ENCODE measurements at regions not wholly inside any gene's neighbourhood (a gene's known extent, or its start where the extent isn't known, plus 50 kb on each side); places are given as distances from the start of the nearest gene placed in this dataset.

DNA sequence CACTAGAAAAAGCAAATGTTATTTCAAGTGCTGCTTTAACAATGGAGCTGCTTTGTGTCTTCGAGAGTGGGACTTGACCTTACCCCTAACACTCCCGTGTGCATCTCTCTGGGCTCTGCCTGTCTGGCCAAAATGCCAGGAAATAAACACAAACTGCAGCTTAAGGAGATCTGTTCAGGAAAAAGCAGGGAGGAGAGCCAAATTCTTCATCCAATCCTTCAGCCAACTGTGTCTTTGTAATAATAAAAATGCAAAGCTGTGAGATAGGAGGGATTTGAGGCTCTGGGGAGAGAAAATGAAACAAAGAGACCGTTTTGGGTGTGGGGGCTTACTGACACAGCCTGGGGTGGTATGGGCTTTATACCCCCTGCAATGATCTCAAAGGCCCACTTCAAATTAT is 85.8 kb upstream of the WSCD2 start:
- no peak for DNase-seq

DNA sequence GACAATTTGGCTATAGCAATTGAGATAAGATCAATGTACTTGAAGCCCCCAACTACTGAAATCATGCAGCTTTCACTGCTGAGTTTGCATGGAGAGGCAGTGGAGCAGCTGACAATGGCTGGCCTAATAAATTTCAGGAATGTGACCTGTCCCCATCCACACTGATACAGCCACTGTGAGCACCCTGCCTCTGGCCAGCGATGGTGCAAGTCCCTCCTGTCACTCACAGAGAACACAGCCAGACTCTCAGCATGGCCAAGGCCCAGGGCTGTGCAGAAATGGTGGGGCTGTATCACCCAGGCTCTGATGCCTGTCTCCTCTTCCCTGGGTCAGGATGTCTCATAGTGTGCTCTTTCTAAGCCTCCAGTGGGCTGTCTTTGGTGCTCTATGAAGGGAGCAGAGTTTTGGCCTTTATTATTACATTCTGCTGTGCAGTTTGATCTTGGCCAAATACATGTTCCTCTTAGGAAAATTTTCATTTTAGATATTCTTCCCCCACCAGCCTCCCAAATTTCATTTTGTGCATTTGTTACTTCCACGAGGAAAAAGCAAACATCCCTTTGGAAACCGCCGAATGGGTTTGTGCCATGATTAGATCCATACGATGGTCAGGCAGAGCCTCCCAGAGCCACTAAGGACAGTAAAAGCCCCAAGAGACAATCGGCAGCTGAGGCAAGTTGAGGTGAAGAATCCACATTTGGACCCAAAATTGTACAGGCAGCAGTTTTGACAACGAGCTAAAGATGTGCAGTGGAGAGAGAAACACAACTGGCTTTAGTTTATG is 85.1 kb upstream of the WSCD2 start:
- DNase-seq = no peak

DNA sequence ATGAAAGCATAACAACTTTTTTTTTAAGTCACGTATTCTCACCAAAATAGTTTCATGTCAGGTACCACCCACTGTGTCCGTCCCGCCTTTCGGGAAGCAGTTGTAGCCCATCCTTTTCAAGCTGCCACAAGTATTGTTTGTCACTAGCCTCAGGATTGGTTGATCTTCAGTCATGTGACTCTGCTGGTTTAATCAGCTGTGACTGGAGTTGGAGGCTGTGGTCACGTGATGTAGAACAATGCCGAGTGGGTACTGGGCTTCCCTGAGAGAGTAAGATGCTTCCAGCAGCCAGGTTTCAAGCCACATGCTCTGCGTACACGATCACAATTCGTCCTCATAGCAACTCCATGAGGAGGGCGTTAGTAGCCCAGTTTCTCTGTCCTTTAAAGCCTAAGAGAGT is 83.0 kb upstream of the WSCD2 start:
- peak in 1 of 2 experiments; percentile 12 for DNase-seq

DNA sequence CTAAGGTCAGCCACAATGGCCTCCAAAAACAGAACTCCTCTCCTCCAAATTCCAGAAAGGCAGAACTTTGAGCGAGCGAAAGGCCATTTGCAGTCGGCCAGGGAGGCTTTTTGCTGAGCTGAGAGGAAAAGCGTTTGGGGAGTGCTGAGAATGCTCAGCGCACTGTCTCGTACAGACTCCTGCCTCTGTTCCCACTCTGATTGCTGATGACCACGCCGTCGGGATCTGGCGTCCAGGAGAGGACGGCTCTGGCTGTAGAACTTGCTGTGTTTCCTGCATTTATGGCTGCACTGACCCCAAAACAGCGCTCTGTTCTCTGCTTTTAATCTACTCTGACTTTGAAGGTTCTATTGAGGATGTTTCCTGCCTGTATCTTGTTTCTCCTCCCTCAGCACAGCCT is 82.4 kb upstream of the WSCD2 start:
- no peak for DNase-seq

DNA sequence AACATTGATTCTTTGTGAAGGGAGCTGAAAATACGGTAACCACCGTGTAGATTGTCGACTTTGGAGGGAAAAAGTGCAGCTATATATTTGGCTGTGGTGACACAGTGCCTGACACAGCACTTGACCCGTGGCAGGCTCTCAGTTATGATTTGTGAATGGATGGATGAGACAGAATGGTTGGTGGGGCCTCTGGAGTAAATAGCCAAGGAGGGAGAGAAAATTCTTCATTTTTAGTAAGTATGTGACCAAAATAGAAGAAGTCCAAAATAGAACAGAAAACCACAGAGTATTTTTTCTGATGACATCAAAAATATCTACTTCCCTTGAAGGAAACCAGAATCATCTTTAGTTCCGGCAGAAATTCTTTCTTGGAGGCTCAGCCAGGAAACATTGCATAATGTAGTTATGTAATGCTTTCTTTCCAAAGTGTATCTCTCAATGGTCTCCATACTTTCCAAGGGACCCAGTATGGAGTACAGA is 82.0 kb upstream of the WSCD2 start:
- DNase-seq = no peak

DNA sequence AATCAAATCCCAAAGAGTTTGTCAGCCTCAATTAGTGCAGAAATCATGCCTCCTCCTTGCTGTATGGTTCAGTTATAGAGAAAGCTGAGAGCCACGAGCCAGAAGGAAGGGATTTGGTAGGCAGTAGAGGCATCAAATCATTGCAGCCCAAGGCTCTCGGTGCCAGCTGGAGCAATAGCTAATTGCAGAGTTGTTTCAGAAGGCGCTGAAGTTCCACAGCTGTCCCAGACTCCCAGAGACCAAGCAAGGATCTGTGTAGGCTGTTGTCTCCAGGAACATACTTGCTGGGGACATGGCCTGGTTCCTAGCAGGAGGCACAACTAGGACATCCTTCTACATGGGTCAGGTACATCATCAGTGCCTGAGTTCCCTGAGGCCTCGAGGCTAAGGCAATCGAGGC is 80.4 kb upstream of the WSCD2 start:
- DNase-seq = no peak

DNA sequence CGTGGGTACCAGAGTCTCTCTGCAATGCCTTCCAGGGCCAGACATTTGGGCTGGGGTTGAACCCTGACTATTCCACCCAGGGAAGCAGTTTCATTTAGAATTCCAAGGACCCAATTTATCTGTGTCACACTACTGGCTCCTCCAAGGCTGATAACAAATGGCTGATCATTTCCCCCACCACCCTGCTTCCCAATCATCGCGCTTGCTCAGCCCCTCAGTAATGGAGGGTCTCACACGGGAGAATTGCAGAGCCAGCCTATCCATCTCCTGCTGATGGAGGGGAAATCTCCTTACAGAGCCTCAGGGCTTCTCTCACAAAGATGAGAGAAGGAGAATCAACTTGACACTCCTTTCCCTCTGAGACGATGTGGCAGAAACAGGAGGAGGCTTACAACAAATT is 78.4 kb upstream of the WSCD2 start:
- no peak for DNase-seq

DNA sequence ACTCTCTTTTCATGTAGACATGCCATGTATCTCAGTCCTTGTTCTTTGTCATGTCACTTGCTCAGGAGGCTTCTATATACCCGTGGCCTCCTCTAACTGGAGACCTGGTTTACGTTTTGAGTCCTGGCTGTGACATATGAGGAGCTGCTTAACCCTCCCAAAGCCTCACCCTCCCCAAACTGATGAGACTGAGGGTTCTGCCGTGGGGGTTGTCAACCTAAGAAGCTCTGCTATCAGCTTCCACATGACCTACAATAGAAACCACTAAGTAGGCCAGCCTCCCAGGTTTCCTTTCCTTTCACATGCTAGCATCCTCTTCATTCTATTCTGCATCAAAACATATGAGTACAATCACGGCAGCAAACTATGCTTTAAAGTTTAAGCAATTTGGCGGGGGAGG is 76.8 kb upstream of the WSCD2 start:
- no peak for DNase-seq

DNA sequence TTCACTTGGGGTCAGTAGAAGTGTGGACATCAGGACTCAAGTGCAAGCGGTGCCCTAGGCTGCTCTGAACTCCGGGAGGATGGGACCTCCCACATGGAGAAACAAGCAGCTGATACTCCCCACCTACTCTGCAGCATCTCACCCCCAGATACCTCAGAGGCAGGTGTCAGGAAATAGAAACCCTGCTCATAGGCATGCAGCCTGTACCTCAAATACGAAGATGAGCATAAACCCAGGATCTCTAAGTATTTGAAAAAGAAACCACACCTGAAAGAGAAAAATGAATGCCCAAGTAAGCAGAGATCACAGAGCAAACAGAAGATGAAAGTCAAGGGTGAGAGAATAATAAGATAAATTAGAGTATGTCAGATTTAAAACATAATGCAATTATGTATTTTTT is 75.6 kb upstream of the WSCD2 start:
- no peak for DNase-seq

DNA sequence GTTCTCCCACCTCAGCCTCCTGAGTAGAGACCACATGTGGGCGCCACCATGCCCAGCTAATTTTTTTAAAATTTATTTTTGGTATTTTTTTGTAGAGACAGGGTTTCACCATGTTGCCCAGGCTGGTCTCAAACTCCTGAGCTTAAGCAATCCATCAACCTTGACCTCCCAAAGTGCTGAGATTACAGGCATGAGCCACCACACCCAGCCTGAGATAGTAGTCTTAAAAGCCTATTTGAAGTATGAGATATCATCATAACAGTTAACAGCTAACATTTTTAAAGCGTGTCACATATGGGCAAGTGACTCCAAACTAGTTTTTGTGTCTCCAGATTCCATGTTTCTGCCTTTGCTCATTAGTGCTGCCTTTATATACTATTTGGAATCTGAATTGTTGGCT is 74.6 kb upstream of the WSCD2 start:
- no peak for DNase-seq

DNA sequence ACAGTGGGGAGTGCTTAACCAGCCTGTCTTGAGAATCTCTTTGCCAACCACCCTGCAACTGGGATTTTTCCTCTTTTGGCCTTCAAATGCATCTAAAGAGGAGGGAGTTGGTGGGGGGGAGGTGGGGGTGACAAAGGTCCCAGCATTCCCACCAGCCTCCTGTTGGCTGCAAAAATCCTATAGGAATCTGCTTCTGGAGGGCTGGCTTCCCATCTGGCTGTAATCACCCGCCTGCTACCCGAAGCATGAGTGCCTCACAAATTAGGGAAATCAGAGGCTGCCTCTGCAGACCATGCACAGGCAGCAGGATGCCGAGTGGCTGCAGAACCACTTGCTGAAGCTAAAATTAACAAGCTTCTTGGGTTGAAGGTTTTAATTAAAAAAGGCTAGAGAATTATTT is 73.9 kb upstream of the WSCD2 start:
- no peak for DNase-seq

DNA sequence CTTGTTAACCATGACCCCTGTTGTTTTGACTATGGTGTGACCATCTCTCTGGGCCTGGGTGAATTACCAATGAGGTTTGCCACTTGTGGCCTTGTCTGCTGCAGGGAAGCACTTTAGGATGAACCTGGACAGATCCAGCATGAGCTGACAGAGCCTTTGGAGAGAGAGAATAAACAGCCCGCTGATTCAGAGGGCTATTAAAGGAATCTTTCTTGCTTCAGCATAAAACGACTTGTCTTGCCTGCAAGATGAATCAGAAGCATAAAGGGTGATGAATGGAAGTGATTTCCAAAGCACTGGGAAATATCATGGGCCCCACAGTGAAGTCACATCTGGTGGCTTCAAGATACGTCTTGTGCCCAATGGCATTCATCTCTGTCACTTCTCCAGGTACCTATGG is 69.0 kb upstream of the WSCD2 start:
- DNase-seq = no peak

DNA sequence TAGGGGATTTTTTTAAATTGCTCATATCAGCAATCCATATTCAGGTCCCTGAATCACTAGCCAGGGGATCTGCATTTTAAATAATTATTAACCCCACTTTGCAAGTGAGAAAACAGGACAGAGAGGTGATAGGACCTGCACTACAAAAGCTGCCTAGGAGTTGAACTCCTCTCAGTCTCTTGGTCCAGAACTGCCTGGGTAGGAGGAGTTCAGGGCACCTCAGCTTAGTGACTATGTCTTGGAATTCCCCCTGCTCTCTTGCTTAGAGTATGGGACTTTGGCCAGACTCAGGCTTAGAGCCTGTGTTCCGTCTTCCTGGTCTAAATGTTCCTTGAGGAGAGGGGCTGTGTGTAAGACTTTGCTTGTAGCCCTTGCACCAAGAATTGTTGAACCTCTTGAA is 68.2 kb upstream of the WSCD2 start:
- no peak for DNase-seq

DNA sequence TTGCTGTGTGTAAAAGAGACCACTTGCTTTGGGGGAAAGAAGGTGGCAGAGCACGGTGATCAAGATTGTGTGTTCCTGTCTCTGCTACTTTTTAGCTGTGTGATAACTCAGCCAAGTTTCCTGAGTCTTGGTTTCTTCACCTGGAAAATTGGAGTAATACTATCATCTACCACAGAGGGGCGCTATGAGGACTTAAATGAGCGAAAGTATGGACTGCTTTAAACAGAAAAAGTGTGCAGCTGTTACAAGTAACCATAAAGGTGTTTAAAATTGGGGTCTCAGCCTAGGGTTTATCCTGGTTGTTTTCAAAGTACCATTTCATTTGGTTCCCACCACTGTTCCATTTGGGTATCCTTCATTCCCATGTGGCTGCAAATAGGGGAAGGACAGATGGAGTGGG is 65.9 kb upstream of the WSCD2 start:
- DNase-seq = no peak

DNA sequence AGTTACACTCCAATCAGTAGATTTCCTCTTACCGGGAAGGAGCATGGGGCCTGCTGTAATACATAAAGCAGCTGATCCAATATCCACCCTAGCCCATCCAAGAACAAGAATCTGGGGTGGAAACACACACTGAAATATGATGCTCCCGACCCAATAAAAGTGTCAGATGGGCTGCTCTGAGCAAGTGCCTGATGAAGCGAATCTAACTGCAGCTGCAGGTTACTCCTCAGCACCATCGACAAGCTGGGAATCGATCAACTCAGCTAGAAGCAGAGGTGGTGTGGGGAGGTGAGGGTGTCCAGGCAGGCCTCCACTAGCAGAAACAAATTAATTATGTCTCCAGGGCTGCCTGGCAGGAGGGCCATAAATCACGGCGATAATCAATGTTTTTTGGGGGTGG is 64.0 kb upstream of the WSCD2 start:
- DNase-seq = no peak

DNA sequence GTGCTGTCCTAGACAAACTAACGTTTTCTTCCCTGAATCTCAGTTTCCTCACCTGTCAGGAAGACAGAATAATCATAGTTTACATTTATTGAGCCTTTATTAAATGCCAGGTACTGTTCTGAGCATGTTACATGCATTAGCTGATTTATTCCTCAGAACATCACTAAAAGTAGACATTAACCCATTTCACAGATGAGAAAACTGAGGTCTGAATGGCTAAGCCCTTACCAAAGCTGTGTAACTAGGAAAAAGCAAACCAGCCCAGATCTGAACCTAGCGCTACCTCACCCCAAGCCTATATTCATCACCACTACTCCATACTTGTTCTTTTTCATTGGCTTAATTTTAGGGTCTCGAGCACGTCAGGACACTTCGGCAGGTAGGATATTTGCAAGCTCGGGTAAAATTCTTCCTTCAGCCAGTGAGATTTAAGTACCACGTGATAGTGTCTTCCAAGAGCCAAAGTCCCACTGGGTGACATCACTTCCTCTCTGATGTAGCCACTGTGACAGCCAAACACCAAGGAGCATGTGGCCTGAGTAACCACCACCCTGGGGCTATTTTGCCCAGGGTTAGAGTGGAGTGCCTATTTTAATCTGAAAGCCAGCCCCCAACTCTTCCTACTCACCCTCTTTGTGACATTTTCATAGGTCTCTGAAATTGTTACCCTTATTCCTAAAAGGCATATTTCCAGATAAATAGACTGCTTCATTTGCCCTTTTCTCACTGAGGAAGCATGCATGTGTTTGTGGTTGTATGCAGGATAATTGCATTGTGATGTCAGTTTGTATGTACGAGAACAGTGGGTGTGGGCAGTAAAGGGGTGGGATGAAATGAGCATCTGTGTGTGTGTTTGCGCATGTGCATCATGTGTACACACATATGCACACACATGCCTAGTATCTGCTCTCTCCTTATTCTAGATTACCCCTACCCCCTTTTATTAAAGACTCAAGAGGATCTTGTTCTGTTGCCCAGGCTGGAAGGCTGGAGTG is 62.2 kb upstream of the WSCD2 start:
- DNase-seq = no peak

DNA sequence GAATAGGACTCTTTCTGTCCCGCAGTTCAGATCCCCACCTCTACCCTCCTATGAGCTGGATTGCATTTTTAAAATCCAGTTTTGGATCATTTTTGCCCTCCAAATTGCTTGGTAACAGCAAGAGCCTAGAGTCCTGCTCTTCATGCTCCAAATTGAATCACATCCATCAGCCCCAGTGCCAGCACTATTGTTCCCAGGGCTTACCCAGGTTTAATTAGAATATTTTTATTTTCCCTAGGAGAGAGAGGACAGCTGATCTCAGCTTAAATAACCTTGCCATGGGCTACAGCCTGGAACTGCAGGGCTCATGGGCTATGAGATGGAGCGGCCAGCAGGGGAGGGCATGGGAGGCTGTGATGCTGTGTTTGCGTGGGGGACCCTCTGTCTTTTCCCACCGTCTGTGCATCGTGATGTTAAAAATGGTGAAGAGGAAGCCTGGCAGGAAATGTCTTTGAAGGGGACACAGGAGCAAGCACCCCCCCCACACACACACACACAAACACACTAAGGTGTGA is 59.4 kb upstream of the WSCD2 start:
- DNase-seq = no peak

DNA sequence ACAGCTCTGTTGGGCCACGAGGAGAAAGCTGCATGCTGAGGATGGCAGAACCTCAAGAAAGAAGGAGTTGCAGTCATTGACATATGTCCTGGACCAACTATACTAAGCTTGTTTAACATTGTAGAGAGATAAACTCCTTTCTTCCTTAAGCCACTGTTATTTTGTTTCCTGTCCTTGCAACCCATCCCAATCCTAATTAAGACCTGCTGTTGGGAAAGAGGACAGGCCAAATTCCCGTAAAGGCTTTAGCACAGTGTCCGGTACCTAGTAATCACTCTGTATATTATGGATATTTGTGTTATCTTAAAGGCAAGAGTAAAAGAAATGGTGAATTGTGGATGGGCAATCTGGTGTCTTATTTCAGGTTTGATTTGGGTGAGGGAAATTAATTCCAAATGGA is 53.5 kb upstream of the WSCD2 start:
- DNase-seq = no peak

DNA sequence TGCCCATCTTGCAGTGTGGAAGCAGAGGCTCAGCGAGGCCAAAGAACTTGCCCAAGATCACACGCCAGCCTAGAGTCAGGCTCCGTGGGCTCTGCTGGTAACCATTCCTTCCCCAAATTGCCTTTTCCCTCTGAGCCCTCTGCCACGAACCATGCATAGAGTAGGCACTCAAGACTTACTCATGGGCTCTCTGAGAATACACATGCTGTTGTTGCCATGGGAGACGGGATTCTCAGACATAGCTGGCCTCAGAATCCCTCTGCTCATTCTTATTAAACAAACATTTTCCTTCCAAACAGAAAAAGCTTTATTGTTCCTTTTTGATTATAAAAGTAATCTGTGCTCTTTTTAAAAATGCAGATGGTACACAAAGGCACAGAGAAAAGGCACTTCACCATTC is 52.5 kb upstream of the WSCD2 start:
- DNase-seq = no peak

DNA sequence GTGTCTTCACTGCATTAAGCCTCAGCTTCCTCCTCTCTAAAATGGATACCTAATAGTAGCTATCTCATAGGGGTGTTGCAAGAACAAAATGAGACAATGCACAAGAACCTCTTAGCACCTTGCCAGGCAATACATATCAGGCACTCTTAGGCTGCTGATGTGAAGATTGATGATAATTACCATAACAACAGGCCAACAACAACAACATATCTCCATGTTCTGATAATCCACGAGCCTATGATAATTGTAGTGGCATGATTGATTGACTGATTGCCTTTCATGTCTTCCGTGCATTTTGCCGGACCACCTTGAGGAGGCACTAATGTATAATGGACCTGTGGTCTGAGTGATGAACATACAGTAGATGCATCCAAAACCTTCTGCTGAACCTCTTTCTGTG is 50.7 kb upstream of the WSCD2 start:
- DNase-seq = no peak
